Endothelial cell of umbilical vein (primary cell): ENCODE measurements at regions not wholly inside any gene's neighbourhood (a gene's known extent, or its start where the extent isn't known, plus 50 kb on each side); places are given as distances from the start of the nearest gene placed in this dataset.

Experiments
- BruUV-seq: library from RNA; stranded (reverse); fragments of 400-500 nt; replicated peaks from 2 replicates; lab custom pipeline; 2021; lab: Mats Ljungman, UMichigan
- CTCF ChIA-PET: fragments of 300-600, 350-600 bp; sonication (Branson Sonifier 250); formaldehyde crosslinking; loops from one replicate; lab custom pipeline; 2021; ENCODE audit warnings: antibody characterized with exemption, inconsistent platforms; lab: Charles Lee
- POLR2A ChIA-PET: fragments of 300-600, 350-600 bp; sonication (Branson Sonifier 250); formaldehyde crosslinking; loops from one replicate; lab custom pipeline; 2021; ENCODE audit warnings: antibody characterized with exemption, inconsistent platforms; lab: Charles Lee
- DNase-seq: peaks from one replicate; pipeline ENCODE4 v3.0.0-alpha.2; 2011; ENCODE audit warnings: low read depth, low spot score
- FAIRE-seq: peaks from 2 replicates; lab custom pipeline; 2011; peaks lifted over from hg19 to GRCh38; lab: Jason Lieb, UNC
- H2AFZ ChIP-seq: 2 replicates; pipeline ENCODE4 v1.6.0; 2012; ENCODE audit warnings: low read depth, low read length, control low read depth, inconsistent platforms
- H3K27ac ChIP-seq: 2 replicates; pipeline ENCODE4 v1.5.1; 2011; ENCODE audit warnings: low read depth, mild to moderate bottlenecking, control low read depth, low read length, moderate library complexity; ENCODE audit not compliant: insufficient read depth
- H3K27me3 ChIP-seq, 2 experiments: 2 replicates each; pipeline versions ENCODE4 v1.6.0 to v1.6.1; 2011; ENCODE audit warnings: low read length in 2 of 2, mixed read lengths in 1 of 2; ENCODE audit not compliant: control insufficient read depth in 2 of 2, insufficient read depth in 2 of 2
- H3K36me3 ChIP-seq, 2 experiments: 2 replicates in 1 of 2; 3 replicates in 1 of 2; pipeline ENCODE4 v1.5.1; 2011; ENCODE audit warnings: low read length in 2 of 2, mild to moderate bottlenecking in 1 of 2, moderate library complexity in 1 of 2; ENCODE audit not compliant: control insufficient read depth in 2 of 2, insufficient read depth in 2 of 2; ENCODE audit errors: extremely low read depth in 1 of 2
- H3K4me1 ChIP-seq: 3 replicates; pipeline ENCODE4 v1.5.1; 2011; ENCODE audit warnings: mild to moderate bottlenecking, low read length; ENCODE audit not compliant: control insufficient read depth, insufficient read depth; ENCODE audit errors: extremely low read depth
- H3K4me2 ChIP-seq: 2 replicates; pipeline ENCODE4 v1.6.1; 2011; ENCODE audit warnings: low read length, control low read depth, mixed read lengths; ENCODE audit not compliant: insufficient read depth
- H3K4me3 ChIP-seq, 3 experiments: fragments of 200-600 bp in 1 of 3; sonication (generic), shearing (Covaris generic) in 1 of 3; replicated peaks in 1 of 3; 2 replicates each; pipeline ENCODE4 v1.5.1; 2011 to 2016; ENCODE audit warnings: control low read depth in 3 of 3, low read length in 3 of 3, mild to moderate bottlenecking in 2 of 3, inconsistent platforms in 1 of 3, low read depth in 1 of 3, moderate library complexity in 1 of 3; ENCODE audit not compliant: insufficient read depth in 1 of 3
- H3K79me2 ChIP-seq: 2 replicates; pipeline ENCODE4 v1.6.0; 2012; ENCODE audit warnings: low read length, inconsistent platforms; ENCODE audit not compliant: control insufficient read depth, insufficient read depth
- H3K9ac ChIP-seq: replicated peaks from 2 replicates; pipeline ENCODE3; 2011; ENCODE audit warnings: low read length, control low read depth; ENCODE audit not compliant: insufficient read depth; ENCODE audit errors: extremely low read depth
- H3K9me1 ChIP-seq: replicated peaks from 3 replicates; pipeline ENCODE4 v1.6.0; 2011; ENCODE audit warnings: mild to moderate bottlenecking, low read length; ENCODE audit not compliant: control insufficient read depth, insufficient read depth; ENCODE audit errors: extremely low read depth
- H3K9me3 ChIP-seq: replicated peaks from 2 replicates; pipeline ENCODE4 v1.5.1; 2012; ENCODE audit warnings: low read length, inconsistent platforms; ENCODE audit not compliant: control insufficient read depth, insufficient read depth
- H4K20me1 ChIP-seq: replicated peaks from 2 replicates; pipeline ENCODE3; 2011; ENCODE audit warnings: mild to moderate bottlenecking, low read length; ENCODE audit not compliant: control insufficient read depth, insufficient read depth; ENCODE audit errors: extremely low read depth
- EZH2 ChIP-seq: IDR thresholded peaks from 2 replicates; pipeline ENCODE4 v1.6.1; 2012; ENCODE audit warnings: borderline replicate concordance, low read depth, mild to moderate bottlenecking, moderate library complexity, low read length, inconsistent platforms; ENCODE audit not compliant: severe bottlenecking
- FOS ChIP-seq: IDR thresholded peaks from 2 replicates; pipeline ENCODE4 v1.6.1; 2011; ENCODE audit warnings: mild to moderate bottlenecking, low read length, moderate library complexity, borderline replicate concordance; ENCODE audit not compliant: insufficient read depth
- GATA2 ChIP-seq: IDR thresholded peaks from 2 replicates; pipeline ENCODE4 v1.7.0; 2011; ENCODE audit warnings: low read depth, mild to moderate bottlenecking, moderate library complexity, mixed read lengths, low read length; ENCODE audit not compliant: insufficient read length, insufficient read depth
- JUN ChIP-seq: IDR thresholded peaks from 2 replicates; pipeline ENCODE4 v1.6.1; 2011; ENCODE audit warnings: borderline replicate concordance, low read depth; ENCODE audit not compliant: insufficient read length, insufficient read depth
- MYC ChIP-seq: IDR thresholded peaks from one replicate; pipeline ENCODE4 v1.6.1; 2011; ENCODE audit warnings: mild to moderate bottlenecking, low read depth, low read length
- POLR2A ChIP-seq: IDR thresholded peaks from 2 replicates; pipeline ENCODE4 v1.6.1; 2012; ENCODE audit warnings: low read depth, mild to moderate bottlenecking, control low read depth, low read length
- POLR2AphosphoS5 ChIP-seq: IDR thresholded peaks from 2 replicates; pipeline ENCODE4 v1.6.1; 2012; ENCODE audit warnings: low read depth, mild to moderate bottlenecking, control low read depth, low read length, moderate library complexity; ENCODE audit not compliant: insufficient read depth
- dilution Hi-C: fragments of 300-500 bp; cut with MboI; formaldehyde crosslinking; loops from one replicate; pipeline ENCODE4 v1.15.0; 2019; ENCODE audit warnings: low sequenced_read_pairs; ENCODE audit not compliant: extremely low pct_ligation_motif_present
- intact Hi-C: fragments of 100-400 bp; cut with micrococcal nuclease; formaldehyde crosslinking; loops from one replicate; pipeline ENCODE4 v1.10.0; 2022
- TF ChIP-seq, protein P1 (sequence below): IDR thresholded peaks from 2 replicates; pipeline ENCODE4 v1.6.1; 2011; ENCODE audit not compliant: insufficient read depth, insufficient read length
- TF ChIP-seq, protein P2 (sequence below), 2 donors: IDR thresholded peaks; 1 replicate in 1 of 2; 2 replicates in 1 of 2; pipeline ENCODE4 v1.5.1; 2011; ENCODE audit warnings: low read length in 2 of 2, mild to moderate bottlenecking in 2 of 2, moderate library complexity in 2 of 2, control low read depth in 1 of 2, inconsistent platforms in 1 of 2, low read depth in 1 of 2; ENCODE audit not compliant: insufficient read depth in 1 of 2; ENCODE audit errors: extremely low read depth in 1 of 2

DNA sequence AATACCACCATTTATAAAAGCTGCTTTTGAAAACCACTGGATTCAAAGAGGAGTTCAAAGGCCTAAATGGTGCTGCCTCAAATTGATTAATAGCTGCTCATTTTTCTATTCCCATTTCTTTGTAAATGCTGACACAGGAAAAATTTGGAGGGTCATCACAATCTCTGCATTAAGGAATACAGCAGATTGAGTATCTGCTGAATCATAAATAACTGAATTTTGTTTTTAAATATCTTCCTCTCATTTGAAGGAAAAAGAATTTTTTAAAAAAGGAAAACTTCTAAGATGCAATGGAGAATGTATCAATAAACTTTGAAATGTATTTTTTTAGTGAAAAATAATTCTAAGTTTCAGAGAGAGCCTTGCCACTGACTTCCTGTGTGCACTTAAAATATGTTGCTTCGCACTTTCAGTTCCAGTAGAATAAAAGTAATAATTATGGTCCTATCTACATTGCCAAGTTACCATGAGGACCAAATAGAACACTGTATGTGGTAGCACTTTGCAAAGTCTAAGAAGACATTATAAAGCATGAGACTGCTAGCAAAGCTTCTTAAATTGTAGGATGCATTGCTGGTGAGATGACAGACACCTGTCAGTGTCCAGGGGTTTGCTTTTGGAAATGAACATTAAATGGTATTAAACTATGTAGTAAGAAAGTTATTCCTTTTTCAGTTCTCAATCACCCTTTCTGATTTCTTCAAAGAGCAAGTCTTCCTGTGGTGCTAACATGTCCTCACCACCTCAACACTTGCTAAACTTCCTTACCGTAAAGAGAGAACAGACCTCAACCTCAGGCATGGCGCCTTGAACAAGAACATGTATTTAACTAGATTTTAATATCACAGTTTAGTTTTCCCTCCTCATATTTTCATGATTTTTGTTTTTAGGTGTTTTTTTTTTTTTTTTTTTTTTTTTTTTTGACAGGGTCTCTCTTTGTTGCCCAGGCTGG, 555.1 kb downstream of the EBF1 start:
- Histone ChIP-seq H3K4me3 (no peak overlapping the region), H3K9me3 (no peaks in the 10 kb centered on the region), H3K4me2 (no peak overlapping the region), H3K4me1 (no peaks in the 10 kb centered on the region), H4K20me1 (no peaks in the 10 kb centered on the region), H3K36me3 (no peaks in the 10 kb centered on the region), H3K9me1 (no peaks in the 10 kb centered on the region), H3K27ac (no peak overlapping the region), H2AFZ (no peak overlapping the region), H3K9ac (no peak overlapping the region), H3K79me2 (no peaks in the 10 kb centered on the region), H3K27me3 (no peaks in the 10 kb centered on the region)
- dilution Hi-C loops (no loop called here), intact Hi-C loops (no loop called here)
- ChIA-PET POLR2A (interaction anchor here (0.6 kb wide), 1 partner anchor 244 kb away, joined by 12 read pairs; no protein-coding TSS in a partner anchor), CTCF (no interaction called here)
- TF ChIP-seq, protein P1, sequence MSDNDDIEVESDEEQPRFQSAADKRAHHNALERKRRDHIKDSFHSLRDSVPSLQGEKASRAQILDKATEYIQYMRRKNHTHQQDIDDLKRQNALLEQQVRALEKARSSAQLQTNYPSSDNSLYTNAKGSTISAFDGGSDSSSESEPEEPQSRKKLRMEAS = no peak
- TF ChIP-seq GATA2 = no peak
- TF ChIP-seq POLR2A = no peak
- no peak for TF ChIP-seq EZH2
- TF ChIP-seq JUN = no peak
- TF ChIP-seq POLR2AphosphoS5 = no peak
- TF ChIP-seq, protein P2, sequence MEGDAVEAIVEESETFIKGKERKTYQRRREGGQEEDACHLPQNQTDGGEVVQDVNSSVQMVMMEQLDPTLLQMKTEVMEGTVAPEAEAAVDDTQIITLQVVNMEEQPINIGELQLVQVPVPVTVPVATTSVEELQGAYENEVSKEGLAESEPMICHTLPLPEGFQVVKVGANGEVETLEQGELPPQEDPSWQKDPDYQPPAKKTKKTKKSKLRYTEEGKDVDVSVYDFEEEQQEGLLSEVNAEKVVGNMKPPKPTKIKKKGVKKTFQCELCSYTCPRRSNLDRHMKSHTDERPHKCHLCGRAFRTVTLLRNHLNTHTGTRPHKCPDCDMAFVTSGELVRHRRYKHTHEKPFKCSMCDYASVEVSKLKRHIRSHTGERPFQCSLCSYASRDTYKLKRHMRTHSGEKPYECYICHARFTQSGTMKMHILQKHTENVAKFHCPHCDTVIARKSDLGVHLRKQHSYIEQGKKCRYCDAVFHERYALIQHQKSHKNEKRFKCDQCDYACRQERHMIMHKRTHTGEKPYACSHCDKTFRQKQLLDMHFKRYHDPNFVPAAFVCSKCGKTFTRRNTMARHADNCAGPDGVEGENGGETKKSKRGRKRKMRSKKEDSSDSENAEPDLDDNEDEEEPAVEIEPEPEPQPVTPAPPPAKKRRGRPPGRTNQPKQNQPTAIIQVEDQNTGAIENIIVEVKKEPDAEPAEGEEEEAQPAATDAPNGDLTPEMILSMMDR (IDR thresholded peaks at IDR 0.05; ENCODE audit: extremely low read depth in 1 of 2, insufficient read depth in 1 of 2, low read depth in 1 of 2, low read length in 2 of 2) = no peak
- no peak for TF ChIP-seq FOS
- no peak for TF ChIP-seq MYC
- no TSS peak for BruUV-seq
- no peak for DNase-seq
- no peak for FAIRE-seq
